Astrocyte (in vitro differentiated cells and primary cell): ENCODE measurements at regions not wholly inside any gene's neighbourhood (a gene's known extent, or its start where the extent isn't known, plus 50 kb on each side); places are given as distances from the start of the nearest gene placed in this dataset.

Source experiments
- DNase-seq: peaks from one replicate; pipeline ENCODE4 v3.0.0-alpha.2; 2010; ENCODE audit warnings: low read depth
- FAIRE-seq: peaks from 2 replicates; lab custom pipeline; 2011; peaks lifted over from hg19 to GRCh38; lab: Jason Lieb, UNC
- H2AFZ ChIP-seq: 2 replicates; pipeline ENCODE4 v1.6.0; 2012; ENCODE audit warnings: low read depth, low read length, inconsistent platforms
- H3K27ac ChIP-seq: 2 replicates; pipeline ENCODE4 v1.5.1; 2011; ENCODE audit warnings: low read depth, low read length, inconsistent platforms
- H3K27me3 ChIP-seq: 2 replicates; pipeline ENCODE4 v1.6.0; 2011; ENCODE audit warnings: low read length, inconsistent platforms; ENCODE audit not compliant: insufficient read depth
- H3K36me3 ChIP-seq: 2 replicates; pipeline ENCODE4 v1.5.1; 2011; ENCODE audit warnings: low read length, inconsistent platforms; ENCODE audit not compliant: insufficient read depth
- H3K4me1 ChIP-seq: 2 replicates; pipeline ENCODE4 v1.5.1; 2011; ENCODE audit warnings: low read length, inconsistent platforms; ENCODE audit not compliant: insufficient read depth
- H3K4me2 ChIP-seq: 2 replicates; pipeline ENCODE4 v1.6.0; 2012; ENCODE audit warnings: low read length, inconsistent platforms
- H3K4me3 ChIP-seq: 2 replicates; pipeline ENCODE4 v1.5.1; 2011; ENCODE audit warnings: low read depth, mild to moderate bottlenecking, low read length, inconsistent platforms; ENCODE audit not compliant: insufficient read depth
- H3K79me2 ChIP-seq: 2 replicates; pipeline ENCODE4 v1.6.0; 2012; ENCODE audit warnings: mild to moderate bottlenecking, low read length, inconsistent platforms; ENCODE audit not compliant: insufficient read depth
- H3K9ac ChIP-seq: 2 replicates; pipeline ENCODE4 v1.6.0; 2012; ENCODE audit warnings: mild to moderate bottlenecking, low read length, inconsistent platforms
- H3K9me3 ChIP-seq: 2 replicates; pipeline ENCODE4 v1.5.1; 2012; ENCODE audit warnings: low read depth, mild to moderate bottlenecking, low read length, inconsistent platforms; ENCODE audit not compliant: insufficient read depth
- H4K20me1 ChIP-seq: 2 replicates; pipeline ENCODE4 v1.6.0; 2012; ENCODE audit warnings: low read length, inconsistent platforms; ENCODE audit not compliant: insufficient read depth
- H3K27ac Mint-ChIP-seq: one replicate; pipeline ENCODE4 v1.8.0; 2021; ENCODE audit warnings: mild to moderate bottlenecking, mixed read lengths; ENCODE audit not compliant: unreplicated experiment
- H3K27me3 Mint-ChIP-seq: one replicate; pipeline ENCODE4 v1.8.0; 2021; ENCODE audit warnings: low read depth, mixed read lengths; ENCODE audit not compliant: unreplicated experiment
- H3K36me3 Mint-ChIP-seq: one replicate; pipeline ENCODE4 v1.8.0; 2021; ENCODE audit warnings: low read depth, mixed read lengths; ENCODE audit not compliant: unreplicated experiment
- H3K4me1 Mint-ChIP-seq: one replicate; pipeline ENCODE4 v1.8.0; 2021; ENCODE audit warnings: low read depth, mixed read lengths; ENCODE audit not compliant: unreplicated experiment
- H3K4me3 Mint-ChIP-seq: one replicate; pipeline ENCODE4 v1.8.0; 2021; ENCODE audit warnings: mild to moderate bottlenecking, moderate library complexity, mixed read lengths; ENCODE audit not compliant: unreplicated experiment
- H3K9me3 Mint-ChIP-seq: one replicate; pipeline ENCODE4 v1.8.0; 2021; ENCODE audit warnings: mild to moderate bottlenecking, mixed read lengths; ENCODE audit not compliant: unreplicated experiment
- EZH2 ChIP-seq: IDR thresholded peaks from 2 replicates; pipeline ENCODE4 v1.6.1; 2012; ENCODE audit warnings: mild to moderate bottlenecking, low read length, inconsistent platforms; ENCODE audit not compliant: insufficient read depth
- TF ChIP-seq, protein P1 (sequence below): IDR thresholded peaks from 2 replicates; pipeline ENCODE4 v1.5.1; 2011; ENCODE audit warnings: low read depth, mild to moderate bottlenecking, inconsistent platforms, low read length, moderate library complexity; ENCODE audit not compliant: insufficient read depth

- H3K9ac ChIP-seq = no peak overlapping the region
- no peak overlapping the region for H3K4me3 ChIP-seq
- TF ChIP-seq, protein P1, sequence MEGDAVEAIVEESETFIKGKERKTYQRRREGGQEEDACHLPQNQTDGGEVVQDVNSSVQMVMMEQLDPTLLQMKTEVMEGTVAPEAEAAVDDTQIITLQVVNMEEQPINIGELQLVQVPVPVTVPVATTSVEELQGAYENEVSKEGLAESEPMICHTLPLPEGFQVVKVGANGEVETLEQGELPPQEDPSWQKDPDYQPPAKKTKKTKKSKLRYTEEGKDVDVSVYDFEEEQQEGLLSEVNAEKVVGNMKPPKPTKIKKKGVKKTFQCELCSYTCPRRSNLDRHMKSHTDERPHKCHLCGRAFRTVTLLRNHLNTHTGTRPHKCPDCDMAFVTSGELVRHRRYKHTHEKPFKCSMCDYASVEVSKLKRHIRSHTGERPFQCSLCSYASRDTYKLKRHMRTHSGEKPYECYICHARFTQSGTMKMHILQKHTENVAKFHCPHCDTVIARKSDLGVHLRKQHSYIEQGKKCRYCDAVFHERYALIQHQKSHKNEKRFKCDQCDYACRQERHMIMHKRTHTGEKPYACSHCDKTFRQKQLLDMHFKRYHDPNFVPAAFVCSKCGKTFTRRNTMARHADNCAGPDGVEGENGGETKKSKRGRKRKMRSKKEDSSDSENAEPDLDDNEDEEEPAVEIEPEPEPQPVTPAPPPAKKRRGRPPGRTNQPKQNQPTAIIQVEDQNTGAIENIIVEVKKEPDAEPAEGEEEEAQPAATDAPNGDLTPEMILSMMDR = no peak
- no peak for TF ChIP-seq EZH2
- no peak for DNase-seq
- no peaks in the 10 kb centered on the region for H3K9me3 Mint-ChIP-seq
- no peaks in the 10 kb centered on the region for H4K20me1 ChIP-seq
- H3K27me3 ChIP-seq = no peaks in the 10 kb centered on the region
- no peaks in the 10 kb centered on the region for H3K36me3 Mint-ChIP-seq
- no peaks in the 10 kb centered on the region for H3K36me3 ChIP-seq
- no peaks in the 10 kb centered on the region for H3K27me3 Mint-ChIP-seq
- H3K27ac ChIP-seq = no peak overlapping the region
- H3K4me3 Mint-ChIP-seq = no peak overlapping the region
- peaks cover 4% of the 10 kb centered on the region for H3K9me3 ChIP-seq
- H3K4me1 ChIP-seq = no peaks in the 10 kb centered on the region
- H3K27ac Mint-ChIP-seq = no peak overlapping the region
- no peaks in the 10 kb centered on the region for H3K4me1 Mint-ChIP-seq
- H2AFZ ChIP-seq = no peak overlapping the region
- no peak for FAIRE-seq
- no peak overlapping the region for H3K4me2 ChIP-seq
- H3K79me2 ChIP-seq = no peaks in the 10 kb centered on the region
Observed at GRCh38 chr9:25029743-25030142, 484.0 kb upstream of the IZUMO3 start.

DNA sequence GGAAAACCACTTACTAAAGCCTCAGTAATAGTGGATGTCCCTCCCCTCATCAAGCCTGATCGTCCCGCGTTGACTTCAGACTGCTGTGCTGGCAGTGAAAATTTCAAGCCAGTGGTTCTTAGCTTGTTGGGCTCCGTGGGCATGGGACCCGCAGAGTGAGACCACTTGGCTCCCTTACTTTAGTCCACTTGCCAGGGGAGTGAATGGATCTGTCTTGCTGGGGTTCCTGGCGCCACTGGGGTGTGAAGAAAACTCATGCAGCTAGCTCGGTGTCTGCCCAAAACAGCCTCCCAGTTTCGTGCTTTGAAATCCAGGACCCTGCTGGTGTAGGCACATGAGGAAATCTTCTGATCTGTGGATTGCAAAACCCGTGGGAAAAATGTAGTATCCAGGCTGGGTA is 480.0 kb upstream of the IZUMO3 start:
- H3K27me3 ChIP-seq = no peaks in the 10 kb centered on the region
- H3K27me3 Mint-ChIP-seq = no peaks in the 10 kb centered on the region
- H3K4me2 ChIP-seq = no peak overlapping the region
- no peak overlapping the region for H3K4me3 Mint-ChIP-seq
- TF ChIP-seq, protein P1 = no peak
- TF ChIP-seq EZH2 = no peak
- peaks cover 4% of the 10 kb centered on the region for H3K9me3 ChIP-seq
- H3K36me3 Mint-ChIP-seq = no peaks in the 10 kb centered on the region
- no peak for DNase-seq
- H3K4me3 ChIP-seq = no peak overlapping the region
- no peak overlapping the region for H3K27ac ChIP-seq
- H4K20me1 ChIP-seq = no peaks in the 10 kb centered on the region
- no peaks in the 10 kb centered on the region for H3K4me1 Mint-ChIP-seq
- no peak for FAIRE-seq
- no peaks in the 10 kb centered on the region for H3K9me3 Mint-ChIP-seq
- H3K79me2 ChIP-seq = no peaks in the 10 kb centered on the region
- no peaks in the 10 kb centered on the region for H3K36me3 ChIP-seq
- no peak overlapping the region for H3K9ac ChIP-seq
- H3K27ac Mint-ChIP-seq = no peak overlapping the region
- H2AFZ ChIP-seq = no peak overlapping the region
- no peaks in the 10 kb centered on the region for H3K4me1 ChIP-seq

GRCh38 chr9:25025156-25025555 is 479.5 kb upstream of the IZUMO3 start:
- H3K4me3 Mint-ChIP-seq = no peak overlapping the region
- no peak overlapping the region for H2AFZ ChIP-seq
- H3K27me3 Mint-ChIP-seq = no peaks in the 10 kb centered on the region
- TF ChIP-seq, protein P1 = no peak
- no peak for TF ChIP-seq EZH2
- DNase-seq (no peak), FAIRE-seq (no peak)
- H3K4me1 ChIP-seq = no peaks in the 10 kb centered on the region
- no peak overlapping the region for H3K27ac ChIP-seq
- H3K27ac Mint-ChIP-seq = no peak overlapping the region
- no peaks in the 10 kb centered on the region for H3K79me2 ChIP-seq
- H3K36me3 ChIP-seq = no peaks in the 10 kb centered on the region
- H3K4me2 ChIP-seq = no peak overlapping the region
- peaks cover under 1% of the 10 kb centered on the region for H3K9me3 Mint-ChIP-seq
- H3K9ac ChIP-seq = no peak overlapping the region
- no peaks in the 10 kb centered on the region for H4K20me1 ChIP-seq
- H3K4me1 Mint-ChIP-seq = no peaks in the 10 kb centered on the region
- no peak overlapping the region for H3K4me3 ChIP-seq
- H3K27me3 ChIP-seq = no peaks in the 10 kb centered on the region
- peaks cover 4% of the 10 kb centered on the region for H3K9me3 ChIP-seq
- H3K36me3 Mint-ChIP-seq = no peaks in the 10 kb centered on the region
